Esophagus mucosa (tissue), 1 donor: ENCODE measurements at regions not wholly inside any gene's neighbourhood (a gene's known extent, or its start where the extent isn't known, plus 50 kb on each side); places are given as distances from the start of the nearest gene placed in this dataset.

Experiments used
- ATAC-seq: fragments of 200-7000 bp; cut with Tn5 transposase; one replicate; pipeline ENCODE4 v1.9.1; 2020
- donor health status: DM: yes; HTN: yes; CAD: no.

DNA sequence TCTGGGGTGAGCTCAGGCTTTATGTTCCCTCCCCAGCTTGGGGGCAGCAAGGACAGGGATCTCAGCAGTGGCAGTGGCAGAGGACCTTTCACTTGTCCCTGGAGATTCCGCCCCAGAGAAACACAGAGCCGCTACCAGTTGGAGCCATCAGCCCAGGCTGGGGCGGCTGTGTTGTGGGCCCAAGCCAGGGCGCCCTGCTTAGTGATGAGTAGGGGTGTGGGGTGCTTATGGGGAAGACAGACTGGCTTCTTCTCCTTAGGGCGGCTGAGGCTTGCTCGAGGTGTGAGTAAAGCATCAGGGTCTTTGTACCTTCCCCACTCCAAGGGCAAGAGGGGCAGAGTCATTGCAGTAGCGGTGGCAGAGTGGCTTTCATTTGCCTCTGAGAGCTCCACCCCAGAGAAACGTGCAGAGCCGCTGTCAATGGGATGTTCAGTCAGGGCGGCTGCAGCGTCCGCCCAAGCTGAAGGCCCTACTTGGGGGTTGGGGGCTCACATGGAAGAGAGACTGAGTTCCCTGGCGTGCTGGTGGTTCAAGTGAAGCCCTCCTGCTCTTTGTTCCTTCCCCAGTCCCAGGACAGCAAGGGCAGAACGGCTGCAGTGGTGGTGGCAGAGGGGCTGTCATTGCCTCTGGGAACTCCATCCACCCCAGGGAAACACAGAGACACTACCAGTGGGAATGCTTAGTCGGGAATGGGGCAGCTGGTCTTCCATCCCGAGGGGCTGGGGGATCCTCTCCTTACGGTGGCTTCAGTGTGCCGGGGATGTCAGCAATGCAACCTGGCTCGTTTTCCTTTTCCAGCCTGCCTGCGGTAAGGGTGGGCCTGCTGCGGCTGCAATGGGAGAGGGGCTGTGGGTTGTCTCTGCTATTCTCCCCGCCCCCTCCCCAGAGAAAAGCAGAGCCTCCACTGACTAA is 2142.5 kb upstream of the TENM3 start:
- ATAC-seq: peak; percentile 23

DNA sequence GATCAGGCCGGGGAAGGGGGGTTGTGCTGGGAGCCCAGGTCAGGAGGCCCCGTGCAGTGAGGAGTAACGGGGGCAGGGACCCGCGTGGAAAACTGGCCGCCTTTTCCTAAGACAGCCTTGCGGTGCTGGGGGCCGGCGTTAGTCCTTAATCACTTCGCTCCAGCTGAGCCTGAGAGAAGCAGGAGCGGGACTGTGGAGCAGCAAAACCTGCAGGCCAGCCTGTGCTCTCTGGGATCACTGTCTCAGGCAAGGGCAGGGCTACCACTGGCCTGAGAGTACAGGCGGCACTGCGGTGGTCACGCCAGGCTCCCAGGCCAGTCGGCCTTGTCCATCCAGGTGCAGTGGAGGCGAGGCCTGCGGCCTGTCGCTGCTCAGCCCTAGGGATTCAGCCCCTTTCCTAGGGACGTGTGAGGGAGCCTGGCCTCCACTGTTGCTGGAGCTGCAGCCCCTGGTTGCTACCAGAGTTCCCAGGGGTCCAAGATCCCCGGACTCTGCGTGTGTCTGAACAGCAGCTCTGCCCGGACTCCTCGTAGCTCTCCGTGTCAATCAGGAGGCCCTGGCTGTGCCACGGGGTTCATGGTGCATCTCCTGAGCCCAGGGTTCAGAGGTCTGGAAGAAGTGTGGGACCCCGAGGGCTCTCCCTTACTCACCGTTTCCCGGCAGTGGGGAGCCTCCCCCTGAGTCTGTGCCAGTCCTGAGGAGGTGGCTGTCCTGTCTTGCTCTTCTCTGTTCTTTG is 2141.7 kb upstream of the TENM3 start:
- no peak for ATAC-seq

DNA sequence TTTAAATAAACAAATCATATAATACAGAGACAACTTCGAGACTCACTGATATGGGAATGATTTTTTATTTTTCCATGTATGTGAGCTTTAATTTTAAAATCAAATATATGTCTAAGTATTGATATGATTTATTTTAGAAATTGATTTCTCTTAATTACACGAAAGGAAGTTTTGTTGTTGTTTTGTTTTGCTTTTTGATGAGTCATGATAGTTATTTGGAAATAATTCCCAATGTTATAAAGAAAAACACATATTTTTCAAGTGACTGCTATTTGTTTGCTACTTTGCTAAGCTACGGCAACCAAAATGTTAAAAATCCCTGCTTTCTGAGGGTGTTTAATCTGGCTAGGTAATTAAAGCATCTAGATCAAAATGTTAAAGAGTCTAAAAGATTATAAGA is 2139.4 kb upstream of the TENM3 start:
- ATAC-seq: no peak

DNA sequence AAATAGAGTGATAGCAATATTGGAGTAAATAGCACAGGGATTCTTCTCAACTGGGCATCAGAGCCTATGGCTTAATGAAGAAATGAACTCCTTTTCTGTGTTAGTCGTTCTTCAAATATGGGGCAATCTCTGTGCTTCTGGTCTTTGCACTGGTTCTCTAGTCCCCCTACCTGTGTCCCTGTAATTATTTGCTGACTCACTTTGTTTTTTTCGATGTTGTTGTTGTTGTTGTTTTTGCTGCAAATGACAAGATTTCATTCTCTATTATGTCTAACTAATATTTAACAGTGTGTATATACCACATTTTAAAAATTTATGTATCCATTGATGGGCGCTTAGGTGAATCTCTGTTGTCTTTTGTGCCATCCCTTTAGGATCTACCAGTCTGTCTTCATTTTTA is 2137.8 kb upstream of the TENM3 start:
- ATAC-seq: no peak

DNA sequence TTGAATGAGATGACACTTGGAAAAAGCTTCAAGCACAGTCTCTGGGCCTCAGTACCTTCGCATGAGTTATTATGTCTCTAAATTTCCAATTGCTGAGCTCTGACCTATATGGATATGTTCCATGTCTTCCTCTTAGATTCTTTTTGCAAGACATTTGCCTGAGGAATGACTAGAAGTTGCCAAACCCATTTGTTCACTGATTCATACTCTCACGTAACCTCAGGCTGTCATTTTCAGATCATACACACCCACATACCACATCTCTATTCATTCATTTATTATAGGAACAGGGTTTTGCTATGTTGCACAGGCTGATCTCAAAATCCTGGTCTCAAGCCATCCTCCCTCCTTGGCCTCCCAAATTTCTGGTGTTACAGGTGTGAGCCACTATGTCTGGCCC is 2137.1 kb upstream of the TENM3 start:
- ATAC-seq: peak; percentile 35

DNA sequence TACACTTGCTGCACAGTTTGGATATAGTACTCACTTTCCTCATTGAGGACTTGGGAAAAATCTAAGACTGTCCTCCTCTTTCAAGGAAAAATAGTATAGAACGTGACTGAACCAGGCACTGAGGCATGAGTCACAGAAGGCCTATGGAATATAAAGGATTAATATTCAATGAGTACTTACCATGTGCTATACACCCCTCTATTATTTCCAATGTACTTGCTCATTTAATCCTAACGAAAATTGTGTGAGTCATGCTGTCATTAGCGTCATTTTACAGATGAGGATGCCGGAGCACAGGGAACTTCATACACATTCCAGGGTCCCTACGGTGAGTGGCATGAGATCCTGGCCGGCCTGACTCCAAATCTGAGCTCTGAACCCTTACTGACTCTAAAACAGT is 2136.2 kb upstream of the TENM3 start:
- no peak for ATAC-seq

DNA sequence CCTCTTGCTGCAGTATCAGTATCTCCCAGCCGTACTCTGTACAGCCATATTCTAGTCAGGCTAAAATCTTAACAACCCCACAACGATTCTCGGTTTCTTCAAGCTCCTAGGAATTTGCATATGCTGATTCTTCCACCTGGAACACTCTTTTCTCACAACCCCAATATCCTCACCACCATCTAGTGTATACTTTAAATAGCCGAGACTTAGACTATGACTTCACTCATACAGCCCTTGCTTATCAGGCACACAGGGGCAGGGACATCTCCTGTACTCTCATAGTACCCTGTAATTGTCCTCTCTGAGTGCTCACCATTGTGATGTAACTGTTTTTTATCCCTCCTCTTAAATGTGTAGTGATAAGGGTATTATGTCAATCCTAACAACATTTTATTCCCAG is 2126.4 kb upstream of the TENM3 start:
- ATAC-seq: no peak

DNA sequence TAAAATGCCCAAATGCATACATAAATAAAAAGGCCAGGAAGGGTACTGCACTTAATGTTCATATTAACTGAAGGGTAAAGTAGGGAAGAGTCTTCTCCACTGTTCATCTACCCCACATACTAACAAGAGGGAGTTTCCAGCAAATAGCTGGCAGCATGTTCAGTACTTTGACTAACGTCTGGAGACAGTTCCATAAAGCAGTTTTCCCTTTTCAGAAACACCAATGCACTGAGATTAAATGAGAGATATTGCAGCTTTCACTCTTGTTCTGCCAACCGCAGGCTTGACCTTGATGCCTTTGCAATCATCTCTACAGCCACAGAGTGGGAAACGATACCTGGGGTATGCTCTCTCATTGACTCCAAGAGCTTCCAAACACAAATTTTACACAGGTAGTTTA is 2123.1 kb upstream of the TENM3 start:
- ATAC-seq: no peak

DNA sequence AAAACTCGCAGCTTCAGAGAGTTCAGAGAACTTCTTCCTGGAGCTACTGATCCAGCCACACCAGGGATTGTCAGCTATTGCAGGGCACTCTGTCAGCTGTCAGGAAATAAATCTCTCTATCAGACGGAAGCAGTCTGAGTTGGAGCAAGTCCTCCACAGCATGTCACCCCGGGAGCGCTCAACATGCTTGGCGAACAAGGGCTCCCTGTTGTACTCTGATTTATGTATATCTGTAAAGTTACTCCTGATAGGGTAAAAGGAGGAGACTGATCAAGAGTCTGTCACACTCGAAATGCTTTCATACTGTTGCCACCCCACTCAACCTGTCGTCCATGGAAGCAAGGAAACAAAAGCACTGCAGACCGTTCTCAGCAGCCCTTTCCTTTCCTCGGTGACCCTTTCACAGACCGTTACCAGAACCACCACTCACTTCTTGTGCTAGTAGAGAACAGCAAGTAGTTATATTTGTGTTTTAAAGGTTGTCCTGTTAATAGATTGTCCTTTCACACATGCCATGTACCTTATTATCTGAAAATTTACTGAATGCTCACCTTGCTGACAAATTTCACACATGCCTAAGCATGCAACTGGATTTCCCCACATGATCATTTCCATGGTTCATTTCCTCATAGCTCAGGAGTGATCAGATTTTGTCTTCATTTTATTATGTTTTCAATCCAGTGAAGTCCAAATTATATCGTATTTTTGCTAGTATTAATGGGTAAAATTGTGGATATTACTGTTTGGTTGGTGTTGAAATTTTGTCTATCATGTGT is 2108.9 kb upstream of the TENM3 start:
- ATAC-seq: peak; percentile 82

DNA sequence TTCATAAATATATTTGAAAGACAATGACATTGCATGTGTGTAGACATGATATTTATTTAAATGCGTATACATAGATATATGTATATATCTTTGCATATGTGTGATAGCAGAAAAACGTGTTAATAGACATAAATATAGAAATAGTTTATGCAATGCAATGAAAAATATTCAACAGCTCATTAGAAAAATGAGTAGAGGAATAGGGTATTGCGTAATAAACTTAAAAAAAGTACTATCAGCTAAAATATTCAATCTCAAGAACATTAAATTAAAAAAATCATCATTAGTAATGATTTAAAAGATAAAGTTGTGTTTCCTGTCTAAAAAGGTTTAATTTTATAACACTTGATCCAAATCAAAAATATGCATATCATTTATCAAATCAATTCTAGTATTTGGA is 2101.5 kb upstream of the TENM3 start:
- ATAC-seq: no peak

DNA sequence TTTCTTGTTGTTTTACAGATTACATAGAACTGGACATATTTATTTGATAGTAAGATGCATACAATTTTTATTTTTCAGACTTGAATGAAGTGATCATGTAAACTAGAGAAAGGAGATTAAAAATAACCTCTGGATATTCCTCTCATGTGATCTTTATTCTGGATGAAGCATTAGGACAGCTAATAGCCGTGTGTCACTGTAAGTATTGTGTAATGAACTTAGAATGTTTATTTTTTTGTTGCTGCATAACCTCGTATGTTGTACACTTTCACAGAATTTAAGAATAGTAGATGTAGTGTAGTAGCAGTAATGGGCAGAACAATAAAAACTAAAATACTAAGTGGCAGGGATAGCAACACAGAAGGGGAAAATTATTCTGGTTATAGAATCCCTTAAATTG is 2094.5 kb upstream of the TENM3 start:
- ATAC-seq: no peak

DNA sequence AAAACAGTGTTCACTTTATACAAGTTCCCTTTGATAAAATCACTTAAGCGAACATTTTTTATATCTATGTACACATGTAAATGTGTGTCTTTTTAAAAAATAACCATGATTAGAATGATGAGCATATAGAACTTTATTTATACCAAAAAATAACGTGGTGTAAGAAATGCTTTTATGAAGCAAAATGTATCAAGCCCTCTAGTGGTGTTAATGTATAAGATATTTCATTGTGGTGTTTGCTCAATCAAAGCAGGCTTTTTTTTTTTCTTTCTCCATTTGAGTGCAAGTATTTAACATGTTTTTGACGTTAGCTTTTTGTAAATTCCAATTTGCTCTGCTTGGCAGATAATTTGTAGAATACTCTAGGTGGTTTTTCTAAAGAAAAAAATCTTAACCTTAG is 2092.4 kb upstream of the TENM3 start:
- no peak for ATAC-seq

DNA sequence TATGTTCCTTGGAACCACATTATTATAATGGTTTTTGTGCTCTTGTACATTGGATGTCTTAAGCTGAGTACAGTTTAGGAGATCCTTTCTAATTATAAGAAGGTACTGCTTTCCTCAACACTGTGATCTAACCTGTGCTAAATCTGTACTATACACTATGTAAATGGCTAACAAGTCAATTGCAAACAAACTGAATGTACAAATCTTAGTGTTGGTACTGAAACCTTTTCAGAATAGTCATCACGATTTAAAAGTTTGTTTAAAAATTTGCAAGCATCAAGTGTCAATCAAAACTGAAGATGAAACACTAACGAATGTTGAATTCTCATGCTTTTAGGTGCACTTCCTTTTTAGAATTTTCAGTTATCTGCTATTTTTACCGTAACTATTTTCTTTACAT is 2090.4 kb upstream of the TENM3 start:
- ATAC-seq: no peak

DNA sequence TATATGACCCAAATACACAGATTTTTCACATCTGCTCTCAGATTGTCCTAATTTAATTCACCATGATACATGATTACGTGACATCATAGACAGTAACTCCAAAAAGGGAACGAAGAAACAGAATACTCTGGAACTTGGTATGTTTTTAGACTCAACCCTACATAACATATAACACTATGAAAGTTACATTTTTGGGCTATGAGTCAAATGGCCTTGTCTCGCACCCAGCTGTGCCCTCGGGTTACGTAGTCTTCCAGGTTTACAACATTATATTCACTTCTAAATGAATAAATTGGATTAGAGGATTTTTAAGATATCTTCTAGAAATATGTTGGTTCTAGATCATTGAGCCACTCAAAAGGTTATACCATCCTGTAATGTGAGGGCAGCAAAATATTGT is 2089.6 kb upstream of the TENM3 start:
- no peak for ATAC-seq

DNA sequence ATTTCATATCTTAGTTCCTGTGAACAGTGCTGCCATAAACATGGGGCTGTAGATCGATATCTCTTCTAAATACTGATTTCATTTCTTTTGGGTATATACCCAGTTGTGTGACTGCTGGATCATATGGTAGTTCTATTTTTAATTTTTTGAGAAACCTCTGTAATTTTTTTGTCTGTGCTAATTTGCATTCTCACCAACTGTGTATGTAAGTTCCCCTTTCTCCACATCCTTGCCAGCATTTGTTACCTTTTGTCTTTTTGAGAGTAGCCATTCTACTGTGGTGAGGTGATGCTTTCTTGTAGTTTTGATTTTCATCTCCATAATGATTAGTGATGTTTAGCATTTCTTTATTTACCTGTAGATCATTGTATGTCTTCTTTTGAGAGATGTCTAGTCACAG is 2086.5 kb upstream of the TENM3 start:
- ATAC-seq: no peak

DNA sequence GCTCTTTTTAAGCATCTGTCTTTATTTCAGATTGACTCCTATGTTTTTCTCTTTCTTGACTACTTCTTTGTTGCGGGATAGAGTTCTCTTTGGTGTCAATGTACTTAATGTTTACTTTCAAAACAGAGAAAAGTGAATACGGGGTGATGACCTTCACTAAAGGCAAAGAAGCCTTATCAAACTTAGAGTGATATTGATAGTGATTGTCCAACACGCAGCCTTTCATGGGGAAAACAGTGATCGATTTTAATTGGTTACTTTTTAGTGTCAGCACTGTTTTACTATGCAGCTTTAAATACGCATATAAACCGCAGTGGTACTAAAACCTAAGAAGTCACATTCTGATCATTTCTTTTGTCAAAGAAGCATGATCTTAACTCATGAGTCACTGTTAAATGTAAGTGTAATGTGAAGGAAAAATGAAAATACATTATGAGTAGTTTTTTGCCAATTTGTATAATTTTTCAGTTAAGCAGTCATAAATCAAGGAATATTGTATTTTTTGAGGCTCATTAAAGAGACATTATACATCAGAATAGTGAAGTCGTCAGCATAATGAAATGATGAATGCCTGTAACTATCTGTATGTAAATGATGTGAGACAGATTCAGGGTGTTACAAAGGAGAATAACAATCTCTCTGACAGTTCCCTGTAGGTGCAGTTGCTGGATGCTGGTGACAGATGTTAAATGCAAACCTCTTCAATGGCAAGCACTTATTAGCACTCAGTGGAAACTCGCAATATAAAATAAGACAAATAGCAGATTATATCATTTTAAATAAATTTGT is 2082.8 kb upstream of the TENM3 start:
- ATAC-seq: no peak

DNA sequence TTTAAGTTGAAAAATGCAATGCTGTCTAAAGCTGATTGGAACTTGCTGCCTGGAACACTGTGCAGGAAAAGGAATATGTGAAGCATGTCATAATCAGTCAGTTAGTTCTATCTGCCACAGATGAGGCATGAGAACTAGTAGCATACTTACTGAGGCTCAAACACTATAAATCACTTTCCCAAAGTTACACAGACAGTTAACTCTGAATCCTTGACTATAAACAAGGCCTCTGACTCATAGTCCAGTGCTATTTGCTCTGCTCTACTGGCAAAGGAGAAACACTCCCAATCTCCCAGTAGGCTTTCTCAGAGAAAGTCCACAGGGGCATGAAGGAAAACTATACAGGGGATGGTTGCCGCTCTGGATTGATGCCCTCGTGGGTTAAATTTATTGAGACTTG is 2078.4 kb upstream of the TENM3 start:
- no peak for ATAC-seq

DNA sequence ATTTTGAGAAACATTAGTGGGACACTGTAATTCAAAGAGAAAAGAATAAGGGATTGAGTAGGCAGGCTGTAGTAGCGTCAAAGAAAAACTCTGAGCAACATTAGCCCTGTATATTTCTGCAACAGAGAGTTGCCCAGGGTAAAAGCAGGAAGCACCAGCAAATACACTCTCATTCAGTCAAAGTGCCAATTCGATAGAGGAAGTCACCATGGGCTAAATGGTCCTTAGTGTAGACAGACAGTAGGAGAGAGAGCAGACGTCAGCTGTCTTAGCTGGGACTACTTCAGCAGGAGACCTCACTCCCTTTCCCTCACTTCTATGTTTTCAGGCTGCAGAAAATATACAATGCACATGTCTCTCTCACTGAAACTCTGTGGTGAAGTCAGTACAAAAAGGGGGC is 2073.8 kb upstream of the TENM3 start:
- no peak for ATAC-seq

DNA sequence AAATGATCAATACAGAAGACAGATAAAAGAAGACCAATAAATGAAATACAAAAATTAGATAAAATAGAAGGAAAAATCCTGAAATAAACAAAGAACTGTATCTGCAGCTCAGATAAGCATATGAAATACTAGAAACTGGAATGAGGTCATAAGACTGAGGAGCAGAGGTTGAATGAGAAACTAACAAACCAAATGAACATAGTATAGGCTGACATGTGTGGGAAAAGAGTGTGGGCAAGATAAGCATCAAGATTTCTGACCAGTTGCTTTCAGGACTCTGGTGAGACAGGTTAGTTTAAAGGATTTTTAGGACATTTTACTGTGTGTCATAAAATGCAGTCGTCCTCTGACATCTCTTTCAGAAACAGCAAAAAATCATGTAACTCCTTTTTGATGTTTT is 2073.2 kb upstream of the TENM3 start:
- ATAC-seq: no peak

DNA sequence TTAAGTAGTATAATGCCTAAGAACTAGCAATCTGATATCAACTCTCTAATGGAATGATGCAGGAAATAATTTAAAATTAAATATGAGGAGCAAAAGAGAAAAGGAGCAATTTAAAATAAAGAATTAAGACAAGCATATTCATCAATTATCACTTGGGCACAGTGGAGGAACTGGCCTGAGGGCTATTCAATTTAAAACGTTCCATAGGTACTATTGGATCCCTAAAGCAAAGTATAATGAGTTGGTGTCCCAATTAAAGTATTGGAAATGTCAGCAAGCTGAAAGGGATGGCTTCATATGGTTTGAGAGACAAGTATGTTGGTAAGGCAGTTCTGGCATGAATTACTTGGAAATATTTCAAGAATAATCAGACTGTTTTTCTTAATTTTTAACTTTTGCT is 2064.1 kb upstream of the TENM3 start:
- ATAC-seq: no peak

DNA sequence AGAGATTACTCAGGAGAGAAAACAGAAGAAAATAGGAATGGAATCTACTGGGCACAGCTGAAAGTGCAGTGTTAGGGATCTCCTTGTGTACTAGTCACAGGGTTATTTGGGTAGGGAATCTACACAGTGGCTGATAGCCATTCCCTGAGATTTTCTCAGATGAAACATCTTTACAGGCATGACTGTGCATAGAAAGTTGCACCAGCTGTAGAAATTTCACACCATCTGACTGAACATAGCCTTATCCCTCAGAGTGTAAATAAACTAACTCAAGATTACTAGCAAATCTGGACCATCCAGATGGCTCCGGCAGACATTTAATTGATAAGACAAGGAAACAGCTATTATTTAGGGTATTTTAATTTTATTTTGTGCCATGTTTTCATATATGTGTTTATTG is 2053.5 kb upstream of the TENM3 start:
- no peak for ATAC-seq

DNA sequence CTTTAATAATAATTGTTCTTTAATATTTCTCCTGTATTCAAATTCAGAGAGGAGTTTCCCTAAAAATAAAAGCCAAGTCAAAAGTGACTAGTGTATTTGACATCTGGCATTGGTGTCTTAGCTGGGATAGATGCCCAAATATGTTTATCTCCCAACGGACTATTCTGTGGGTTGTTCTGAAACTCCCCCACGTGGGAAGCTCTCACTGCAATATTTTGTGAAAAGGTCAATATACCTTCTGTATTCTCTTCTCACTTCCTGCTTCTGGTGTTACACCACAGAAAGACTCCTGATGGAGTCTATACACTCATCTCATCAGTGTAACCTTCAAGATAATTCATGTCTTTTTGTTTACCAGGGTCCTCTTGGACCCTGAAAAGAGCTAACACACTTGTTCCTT is 2052.8 kb upstream of the TENM3 start:
- ATAC-seq: no peak

DNA sequence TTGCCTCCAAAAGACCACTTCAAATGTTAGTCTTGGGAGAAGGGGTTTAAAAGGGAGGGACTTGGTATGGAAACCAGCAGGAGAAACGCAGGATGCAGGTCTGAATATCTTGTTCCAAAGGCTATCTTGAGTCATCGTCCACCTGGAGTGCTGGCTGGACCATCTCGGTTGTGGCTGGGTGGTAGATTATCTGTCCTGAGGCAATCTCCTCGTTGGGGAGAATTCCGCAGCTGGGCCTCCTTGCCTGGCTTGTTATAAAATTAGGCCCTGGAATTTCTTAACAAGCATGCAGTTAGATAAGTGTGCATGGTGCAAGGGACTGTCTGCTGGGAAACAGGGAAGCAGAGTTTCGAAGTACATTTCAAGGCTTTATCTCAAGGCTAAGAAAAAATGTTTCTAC is 2045.7 kb upstream of the TENM3 start:
- no peak for ATAC-seq
